Subcutaneous abdominal adipose tissue (tissue), 5 donors: ENCODE measurements at regions not wholly inside any gene's neighbourhood (a gene's known extent, or its start where the extent isn't known, plus 50 kb on each side); places are given as distances from the start of the nearest gene placed in this dataset.
"Not testable (repeated sequence)": the region's sequence is repeated elsewhere in the genome, so short reads cannot be mapped to it uniquely, and the experiment has no call there.

ENCODE experiments used
- H3K27ac ChIP-seq: one replicate; pipeline ENCODE4 v1.7.0; 2013; ENCODE audit warnings: low read depth, mild to moderate bottlenecking, inconsistent platforms, low read length, moderate library complexity
- H3K27me3 ChIP-seq, 5 donors: one replicate each; pipeline ENCODE4 v1.7.0; 2013; ENCODE audit warnings: low read length in 5 of 5, inconsistent platforms in 1 of 5; ENCODE audit not compliant: control insufficient read depth in 5 of 5, insufficient read depth in 4 of 5
- H3K36me3 ChIP-seq, 5 donors: one replicate each; pipeline ENCODE4 v1.7.0; 2013; ENCODE audit warnings: low read length in 5 of 5; ENCODE audit not compliant: control insufficient read depth in 5 of 5, insufficient read depth in 5 of 5
- H3K4me1 ChIP-seq, 5 donors: one replicate each; pipeline ENCODE4 v1.7.0; 2013; ENCODE audit warnings: low read length in 5 of 5, mild to moderate bottlenecking in 3 of 5, moderate library complexity in 1 of 5; ENCODE audit not compliant: control insufficient read depth in 5 of 5, insufficient read depth in 5 of 5
- H3K4me3 ChIP-seq, 5 donors: one replicate each; pipeline ENCODE4 v1.7.0; 2013; ENCODE audit warnings: low read length in 5 of 5, low read depth in 1 of 5
- H3K9ac ChIP-seq, 5 donors: one replicate each; pipeline ENCODE4 v1.7.0; 2013; ENCODE audit warnings: low read length in 5 of 5, mild to moderate bottlenecking in 4 of 5, moderate library complexity in 3 of 5
- H3K9me3 ChIP-seq, 5 donors: one replicate each; pipeline ENCODE4 v1.7.0; 2013; ENCODE audit warnings: low read length in 5 of 5; ENCODE audit not compliant: control insufficient read depth in 5 of 5
- donor health status: healthy.
- donor health status: healthy.
- donor health status: healthy.
- donor health status: healthy.
- donor health status: healthy.

GRCh38 chr10:124319520-124319919, 99.2 kb downstream of the OAT start:
- not testable (repeated sequence) for H3K36me3 ChIP-seq, H3K9me3 ChIP-seq, H3K27ac ChIP-seq, H3K9ac ChIP-seq, H3K4me1 ChIP-seq, H3K4me3 ChIP-seq
- H3K27me3 ChIP-seq = peaks cover 3 to 13% (median 4%) of the 10 kb centered on the region in 5 donors

GRCh38 chr10:124318811-124319210, 99.9 kb downstream of the OAT start:
- Histone ChIP-seq H3K27ac (no peak overlapping the region), H3K9ac (no peak overlapping the region), H3K36me3 (no peaks in the 10 kb centered on the region), H3K9me3 (peaks cover 0 to 5% (median 0%) of the 10 kb centered on the region in 5 donors), H3K27me3 (peaks cover 3 to 13% (median 4%) of the 10 kb centered on the region in 5 donors), H3K4me3 (no peak overlapping the region), H3K4me1 (no peaks in the 10 kb centered on the region)

GRCh38 chr10:124318076-124318475, 100.6 kb downstream of the OAT start:
- Histone ChIP-seq H3K4me1 (no peaks in the 10 kb centered on the region), H3K9me3 (peaks cover 0 to 5% (median 0%) of the 10 kb centered on the region in 5 donors), H3K9ac (no peak overlapping the region), H3K4me3 (no peak overlapping the region), H3K27ac (no peak overlapping the region), H3K36me3 (no peaks in the 10 kb centered on the region), H3K27me3 (peaks cover 0 to 9% (median 2%) of the 10 kb centered on the region in 5 donors)

- Histone ChIP-seq H3K36me3 (no peaks in the 10 kb centered on the region), H3K9ac (no peak overlapping the region), H3K27ac (no peak overlapping the region), H3K27me3 (peaks cover 0 to 2% (median 0%) of the 10 kb centered on the region in 5 donors), H3K4me1 (no peaks in the 10 kb centered on the region), H3K9me3 (peaks cover 0 to 5% (median 0%) of the 10 kb centered on the region in 5 donors), H3K4me3 (no peak overlapping the region)
Observed at GRCh38 chr10:124316326-124316725, 102.4 kb downstream of the OAT start.

GRCh38 chr10:124315591-124316270, 103.0 kb downstream of the OAT start:
- H3K4me1 ChIP-seq = no peaks in the 10 kb centered on the region
- H3K27ac ChIP-seq = no peak overlapping the region
- H3K27me3 ChIP-seq = peaks cover 0 to 2% (median 0%) of the 10 kb centered on the region in 5 donors
- no peaks in the 10 kb centered on the region for H3K36me3 ChIP-seq
- peaks cover 0 to 5% (median 0%) of the 10 kb centered on the region in 5 donors for H3K9me3 ChIP-seq
- H3K9ac ChIP-seq = no peak overlapping the region
- H3K4me3 ChIP-seq = no peak overlapping the region

- H3K36me3 ChIP-seq = no peaks in the 10 kb centered on the region
- H3K9me3 ChIP-seq = no peaks in the 10 kb centered on the region
- H3K27me3 ChIP-seq = no peaks in the 10 kb centered on the region
- H3K9ac ChIP-seq = no peak overlapping the region
- no peak overlapping the region for H3K27ac ChIP-seq
- no peaks in the 10 kb centered on the region for H3K4me1 ChIP-seq
- no peak overlapping the region for H3K4me3 ChIP-seq
Observed at GRCh38 chr10:124313374-124313773, 105.3 kb downstream of the OAT start.

GRCh38 chr10:124308811-124309210, 109.9 kb downstream of the OAT start:
- H3K27me3 ChIP-seq = no peaks in the 10 kb centered on the region
- H3K4me1 ChIP-seq = peaks cover 0 to 4% (median 0%) of the 10 kb centered on the region in 5 donors
- H3K4me3 ChIP-seq = no peak overlapping the region
- H3K9ac ChIP-seq = no peak overlapping the region
- no peak overlapping the region for H3K27ac ChIP-seq
- no peaks in the 10 kb centered on the region for H3K36me3 ChIP-seq
- H3K9me3 ChIP-seq = peaks cover 0 to 2% (median 0%) of the 10 kb centered on the region in 5 donors

- H3K4me3 ChIP-seq = no peak overlapping the region
- peaks cover 0 to 2% (median 0%) of the 10 kb centered on the region in 5 donors for H3K9me3 ChIP-seq
- H3K36me3 ChIP-seq = no peaks in the 10 kb centered on the region
- no peaks in the 10 kb centered on the region for H3K27me3 ChIP-seq
- H3K27ac ChIP-seq = no peak overlapping the region
- peaks cover 0 to 4% (median 0%) of the 10 kb centered on the region in 5 donors for H3K4me1 ChIP-seq
- H3K9ac ChIP-seq = no peak overlapping the region
Observed at GRCh38 chr10:124308056-124308645, 110.6 kb downstream of the OAT start.

- H3K36me3 ChIP-seq = no peaks in the 10 kb centered on the region
- H3K9me3 ChIP-seq = peaks cover 0 to 2% (median 0%) of the 10 kb centered on the region in 5 donors
- no peaks in the 10 kb centered on the region for H3K27me3 ChIP-seq
- H3K4me1 ChIP-seq = peaks cover 0 to 4% (median 0%) of the 10 kb centered on the region in 5 donors
- no peak overlapping the region for H3K9ac ChIP-seq
- no peak overlapping the region for H3K4me3 ChIP-seq
- no peak overlapping the region for H3K27ac ChIP-seq
Observed at GRCh38 chr10:124307591-124307990, 111.1 kb downstream of the OAT start.

- Histone ChIP-seq H3K27me3 (no peaks in the 10 kb centered on the region), H3K4me1 (peaks cover 0 to 4% (median 0%) of the 10 kb centered on the region in 5 donors), H3K9me3 (peaks cover 0 to 2% (median 0%) of the 10 kb centered on the region in 5 donors), H3K27ac (no peak overlapping the region), H3K36me3 (no peaks in the 10 kb centered on the region), H3K4me3 (no peak overlapping the region), H3K9ac (no peak overlapping the region)
Observed at GRCh38 chr10:124306922-124307371, 111.8 kb downstream of the OAT start.
